ENCODE measurements at regions not wholly inside any gene's neighbourhood (a gene's known extent, or its start where the extent isn't known, plus 50 kb on each side); places are given as distances from the start of the nearest gene placed in this dataset.

DNA sequence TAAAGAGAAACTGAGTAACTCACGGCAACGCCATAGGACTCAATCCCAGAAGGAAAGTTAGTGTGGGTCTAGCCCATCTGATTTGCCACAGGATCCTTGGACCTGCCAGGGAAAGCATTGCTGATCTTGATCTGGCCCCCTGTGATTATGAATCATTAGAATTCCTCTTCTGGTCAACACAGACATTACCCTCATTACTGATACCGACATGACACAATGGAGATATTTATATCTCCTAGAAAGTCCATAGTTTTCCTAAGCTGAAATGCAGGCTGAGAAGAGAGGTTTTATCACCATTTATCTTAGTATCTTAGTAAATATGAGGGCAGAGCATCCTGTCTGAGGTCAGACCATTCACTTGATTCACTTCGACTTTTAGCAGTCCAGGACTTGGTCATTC, 75.5 kb upstream of the CCDC68 start:
- no peak for DNase-seq (ENCODE audit: extremely low read depth, low read depth)

DNA sequence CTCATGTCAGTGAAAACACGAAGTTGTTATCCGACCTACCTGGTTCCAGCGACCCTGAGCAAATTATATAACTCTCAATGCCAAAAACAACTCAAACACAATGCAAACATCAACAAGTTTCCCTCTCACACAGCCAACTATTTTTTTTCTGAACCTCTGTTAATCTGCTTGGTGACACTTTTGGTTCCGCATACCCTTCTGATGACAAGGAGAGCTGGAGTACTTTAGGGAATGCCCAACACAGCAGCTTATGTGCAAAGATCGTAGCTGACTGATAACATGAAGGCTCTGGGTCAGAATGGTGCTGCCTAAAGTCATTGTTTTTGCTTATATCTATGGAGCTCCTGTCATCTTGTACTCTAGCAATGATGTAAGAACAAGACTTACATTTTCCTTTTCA, 72.7 kb upstream of the CCDC68 start:
- TF ChIP-seq, protein P1, sequence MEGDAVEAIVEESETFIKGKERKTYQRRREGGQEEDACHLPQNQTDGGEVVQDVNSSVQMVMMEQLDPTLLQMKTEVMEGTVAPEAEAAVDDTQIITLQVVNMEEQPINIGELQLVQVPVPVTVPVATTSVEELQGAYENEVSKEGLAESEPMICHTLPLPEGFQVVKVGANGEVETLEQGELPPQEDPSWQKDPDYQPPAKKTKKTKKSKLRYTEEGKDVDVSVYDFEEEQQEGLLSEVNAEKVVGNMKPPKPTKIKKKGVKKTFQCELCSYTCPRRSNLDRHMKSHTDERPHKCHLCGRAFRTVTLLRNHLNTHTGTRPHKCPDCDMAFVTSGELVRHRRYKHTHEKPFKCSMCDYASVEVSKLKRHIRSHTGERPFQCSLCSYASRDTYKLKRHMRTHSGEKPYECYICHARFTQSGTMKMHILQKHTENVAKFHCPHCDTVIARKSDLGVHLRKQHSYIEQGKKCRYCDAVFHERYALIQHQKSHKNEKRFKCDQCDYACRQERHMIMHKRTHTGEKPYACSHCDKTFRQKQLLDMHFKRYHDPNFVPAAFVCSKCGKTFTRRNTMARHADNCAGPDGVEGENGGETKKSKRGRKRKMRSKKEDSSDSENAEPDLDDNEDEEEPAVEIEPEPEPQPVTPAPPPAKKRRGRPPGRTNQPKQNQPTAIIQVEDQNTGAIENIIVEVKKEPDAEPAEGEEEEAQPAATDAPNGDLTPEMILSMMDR (IDR thresholded peaks at IDR 0.05; ENCODE audit: low read depth, low read length): no peak

More for the DNA sequence above, 75.5 kb upstream of the CCDC68 start:
- TF ChIP-seq, protein P1 (IDR thresholded peaks at IDR 0.05; ENCODE audit: low read depth, low read length): no peak

DNA sequence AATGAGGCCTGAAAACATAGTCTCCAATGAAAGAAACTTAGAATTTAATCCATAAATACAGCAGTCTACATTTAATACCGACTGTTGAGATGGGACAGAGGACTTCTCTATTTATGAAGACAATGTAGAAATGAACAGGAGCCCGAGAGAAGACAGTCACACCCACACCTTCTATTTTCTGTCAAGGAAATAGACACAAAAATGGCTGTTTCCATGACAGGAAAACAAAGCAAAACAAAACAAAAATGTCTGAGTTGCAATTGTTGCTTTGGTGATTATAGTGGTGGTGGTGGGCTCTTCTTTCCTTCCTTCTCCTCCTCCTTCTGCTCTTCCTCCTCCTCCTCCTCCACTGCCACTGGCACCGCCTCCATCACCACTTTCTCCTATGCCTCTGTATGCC, 72.3 kb upstream of the CCDC68 start:
- TF ChIP-seq, protein P1 (IDR thresholded peaks at IDR 0.05; ENCODE audit: low read depth, low read length): no peak
- DNase-seq (ENCODE audit: extremely low read depth, low read depth): no peak

More for the DNA sequence above, 72.7 kb upstream of the CCDC68 start:
- no peak for DNase-seq (ENCODE audit: extremely low read depth, low read depth)

DNA sequence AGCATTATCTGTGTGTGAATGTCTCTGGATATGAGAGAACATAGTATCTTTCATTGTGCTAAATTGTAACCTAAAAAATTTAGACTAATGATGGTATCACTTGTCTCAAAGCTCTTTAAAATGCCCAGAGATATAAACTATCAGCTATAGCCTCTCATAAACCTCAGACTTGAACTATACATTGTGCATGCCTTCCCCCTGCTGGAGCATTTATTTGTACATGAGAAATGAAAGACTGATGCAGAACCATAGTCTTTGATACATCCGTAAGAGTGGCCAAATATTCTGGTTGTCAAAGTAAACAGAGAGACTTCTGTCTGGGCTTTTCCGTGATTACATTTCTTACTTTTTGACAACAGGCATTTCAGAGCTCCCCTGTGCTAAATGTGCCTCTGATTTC, 71.9 kb upstream of the CCDC68 start:
- TF ChIP-seq, protein P1 (IDR thresholded peaks at IDR 0.05; ENCODE audit: low read depth, low read length): no peak
- no peak for DNase-seq (ENCODE audit: extremely low read depth, low read depth)

DNA sequence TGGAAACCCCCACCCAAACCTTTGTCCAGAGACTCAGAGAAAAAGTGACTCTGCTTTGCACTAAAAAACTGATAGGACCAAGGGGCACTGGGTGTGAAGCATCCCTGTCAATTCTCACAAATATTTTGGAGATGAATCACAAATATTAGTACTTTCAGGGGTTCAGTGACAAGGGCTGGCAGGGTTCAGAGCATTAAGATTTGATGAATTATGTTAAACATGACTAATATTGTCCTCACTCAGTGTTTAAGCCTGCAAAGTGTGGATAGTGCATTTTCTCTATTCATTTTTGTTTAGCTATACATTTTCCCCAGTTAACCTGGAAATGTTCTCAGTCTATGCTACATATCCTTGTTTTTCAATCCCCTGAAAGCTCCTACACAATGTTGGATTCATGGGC, 65.3 kb upstream of the CCDC68 start:
- no peak for DNase-seq (ENCODE audit: extremely low read depth, low read depth)
- TF ChIP-seq, protein P1 (IDR thresholded peaks at IDR 0.05; ENCODE audit: low read depth, low read length): no peak

DNA sequence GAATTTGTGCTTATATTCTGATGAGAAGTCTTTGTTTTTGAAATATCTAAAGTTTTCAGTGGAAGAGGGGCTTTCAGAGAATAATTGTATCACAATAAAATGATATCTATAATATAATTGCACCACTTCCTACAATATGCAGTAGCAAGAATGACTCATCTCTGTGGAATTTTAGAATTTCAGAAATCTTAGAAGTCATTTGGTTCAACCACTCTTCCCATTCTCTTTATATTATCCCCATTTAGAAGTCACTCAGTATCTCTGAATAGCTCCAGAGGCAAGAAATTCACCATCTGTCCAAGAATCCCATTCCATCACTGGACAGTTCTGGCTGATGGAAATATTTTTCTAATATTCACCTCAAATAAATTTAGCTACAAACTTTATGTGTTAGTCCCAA, 59.3 kb upstream of the CCDC68 start:
- TF ChIP-seq, protein P1 (IDR thresholded peaks at IDR 0.05; ENCODE audit: low read depth, low read length): no peak
- DNase-seq (ENCODE audit: extremely low read depth, low read depth): no peak

DNA sequence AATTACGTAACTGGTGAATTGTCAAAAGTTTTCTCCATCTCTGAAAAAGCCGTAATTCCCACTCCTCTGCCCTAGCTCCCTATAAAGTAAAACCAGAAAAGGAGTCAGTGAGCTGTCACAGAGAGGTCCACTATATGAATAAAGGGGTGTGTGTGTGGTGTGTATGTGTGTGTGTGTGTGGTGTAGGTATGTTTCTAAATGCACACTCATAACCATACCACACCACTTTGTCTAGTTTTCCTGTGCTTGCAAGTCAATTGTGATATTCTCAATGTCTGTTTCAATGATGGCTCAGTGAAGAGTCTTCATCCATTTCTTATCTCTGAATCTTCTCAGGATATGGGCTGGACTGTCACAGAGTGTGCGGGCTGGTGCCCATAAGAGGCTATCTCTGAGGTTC, 54.8 kb upstream of the CCDC68 start:
- no peak for DNase-seq (ENCODE audit: extremely low read depth, low read depth)
- TF ChIP-seq, protein P1 (IDR thresholded peaks at IDR 0.05; ENCODE audit: low read depth, low read length): no peak

All from AG09319 (cell line).